Neural progenitor cell (in vitro differentiated cells): ENCODE measurements at regions not wholly inside any gene's neighbourhood (a gene's known extent, or its start where the extent isn't known, plus 50 kb on each side); places are given as distances from the start of the nearest gene placed in this dataset.

ENCODE experiments used
- CTCF ChIP-seq: fragments of 200-600 bp; sonication (generic); IDR thresholded peaks from 2 replicates; pipeline ENCODE4 v1.5.1; 2017; ENCODE audit warnings: antibody characterized with exemption, mild to moderate bottlenecking
- EZH2 ChIP-seq: fragments of 200-600 bp; sonication (generic); IDR thresholded peaks from 2 replicates; pipeline ENCODE4 v1.6.1; 2017; ENCODE audit warnings: antibody characterized with exemption, mild to moderate bottlenecking, moderate library complexity
- EZH2phosphoT487 ChIP-seq: fragments of 200-600 bp; sonication (generic); IDR thresholded peaks from 2 replicates; pipeline ENCODE4 v1.6.1; 2017; ENCODE audit warnings: antibody characterized with exemption

- TF ChIP-seq CTCF (no peak), EZH2 (no peak), EZH2phosphoT487 (no peak)
Observed at GRCh38 chr1:228875741-228876140, 140.5 kb downstream of the RHOU start.
